HCT116 (cell line): ENCODE measurements at regions not wholly inside any gene's neighbourhood (a gene's known extent, or its start where the extent isn't known, plus 50 kb on each side); places are given as distances from the start of the nearest gene placed in this dataset.

ENCODE experiments used
- ATAC-seq: fragments of 200-7000 bp; cut with Tn5 transposase; 2 replicates; pipeline ENCODE4 v1.9.1; 2020; ENCODE audit warnings: mild to moderate bottlenecking, moderate library complexity
- BruUV-seq: library from RNA; stranded (reverse); fragments of 400-500 nt; replicated peaks from 2 replicates; lab custom pipeline; 2021; lab: Mats Ljungman, UMichigan
- CTCF ChIA-PET: fragments of 300-600 bp; sonication (Branson Sonifier 250); formaldehyde crosslinking; loops from one replicate; lab custom pipeline; 2021; ENCODE audit warnings: antibody characterized with exemption; lab: Charles Lee
- POLR2A ChIA-PET: fragments of 300-600, 350-600 bp; sonication (Branson Sonifier 250); formaldehyde crosslinking; loops from one replicate; lab custom pipeline; 2021; ENCODE audit warnings: antibody characterized with exemption; lab: Charles Lee
- RAD21 ChIA-PET, 2 experiments: fragments of 300-600 bp; sonication (Branson Sonifier 250); formaldehyde crosslinking; loops; one replicate each; lab custom pipeline; 2023; ENCODE audit warnings: low total read pairs in 2 of 2; ENCODE audit not compliant: uncharacterized antibody in 2 of 2, unreplicated experiment in 2 of 2, low non-redundant PET in 1 of 2; lab: Charles Lee
- DNase-seq: peaks from one replicate; pipeline ENCODE4 v3.0.0-alpha.2; 2010; ENCODE audit warnings: low read depth, low spot score
- H2AFZ ChIP-seq: fragments of 200-600 bp; shearing (Covaris generic), sonication (generic); 2 replicates; pipeline ENCODE4 v1.6.1; 2017; ENCODE audit warnings: low read depth, mixed run types, mixed read lengths, antibody characterized with exemption, low read length; ENCODE audit not compliant: poor library complexity, severe bottlenecking
- H3K27ac ChIP-seq: 2 replicates; pipeline ENCODE4 v1.5.1; 2012; ENCODE audit warnings: low read depth, low read length
- H3K27me3 ChIP-seq: fragments of 200-600 bp; sonication (generic); 2 replicates; pipeline ENCODE4 v1.6.1; 2016; ENCODE audit warnings: mixed run types, low read length, mixed read lengths; ENCODE audit not compliant: insufficient read depth
- H3K36me3 ChIP-seq, 2 experiments: fragments of 200-500 bp in 1 of 2; fragments of 200-600 bp in 1 of 2; sonication (Bioruptor generic) in 1 of 2; sonication (generic) in 1 of 2; 2 replicates each; pipeline versions ENCODE4 v1.5.1 to v1.6.1; 2014 to 2016; ENCODE audit warnings: low read length in 2 of 2, inconsistent platforms in 1 of 2, mixed read lengths in 1 of 2, mixed run types in 1 of 2; ENCODE audit not compliant: insufficient read depth in 2 of 2, control insufficient read depth in 1 of 2
- H3K4me1 ChIP-seq, 2 experiments: fragments of 200-600 bp in 1 of 2; sonication (generic) in 1 of 2; 2 replicates each; pipeline versions ENCODE4 v1.5.1 to v1.6.1; 2012 to 2017; ENCODE audit warnings: low read length in 2 of 2, inconsistent platforms in 1 of 2, mild to moderate bottlenecking in 1 of 2, mixed read lengths in 1 of 2, mixed run types in 1 of 2, moderate library complexity in 1 of 2; ENCODE audit not compliant: insufficient read depth in 2 of 2, control insufficient read depth in 1 of 2
- H3K4me2 ChIP-seq: fragments of 200-600 bp; sonication (generic); 2 replicates; pipeline ENCODE4 v1.6.1; 2017; ENCODE audit warnings: mixed run types, low read length, mixed read lengths
- H3K4me3 ChIP-seq, 2 experiments: fragments of 200-600 bp in 1 of 2; sonication (generic) in 1 of 2; replicated peaks in 1 of 2; 2 replicates each; pipeline ENCODE4 v1.5.1; 2011 to 2016; ENCODE audit warnings: low read length in 2 of 2, control low read depth in 1 of 2, low read depth in 1 of 2, mild to moderate bottlenecking in 1 of 2, mixed read lengths in 1 of 2, mixed run types in 1 of 2
- H3K79me2 ChIP-seq: fragments of 200-600 bp; sonication (generic); 2 replicates; pipeline ENCODE4 v1.6.1; 2017; ENCODE audit warnings: mild to moderate bottlenecking, mixed run types, low read length, moderate library complexity, mixed read lengths; ENCODE audit not compliant: insufficient read depth
- H3K9ac ChIP-seq: fragments of 200-600 bp; sonication (generic); 2 replicates; pipeline ENCODE4 v1.6.1; 2016; ENCODE audit warnings: low read length, mixed read lengths
- H3K9me2 ChIP-seq: fragments of 200-600 bp; sonication (generic), shearing (Covaris generic); 2 replicates; pipeline ENCODE4 v1.6.1; 2017; ENCODE audit warnings: mixed run types, mild to moderate bottlenecking, moderate library complexity; ENCODE audit not compliant: insufficient read depth
- H3K9me3 ChIP-seq, 2 experiments: fragments of 200-500 bp in 1 of 2; fragments of 200-600 bp in 1 of 2; sonication (Bioruptor generic) in 1 of 2; sonication (generic) in 1 of 2; 2 replicates each; pipeline ENCODE4 v1.6.1; 2014 to 2017; ENCODE audit warnings: low read length in 2 of 2, mixed read lengths in 2 of 2, inconsistent platforms in 1 of 2, low read depth in 1 of 2, mild to moderate bottlenecking in 1 of 2, mixed run types in 1 of 2, moderate library complexity in 1 of 2; ENCODE audit not compliant: control insufficient read depth in 1 of 2, insufficient read depth in 1 of 2
- H4K20me1 ChIP-seq: fragments of 200-600 bp; sonication (generic), shearing (Covaris generic); 2 replicates; pipeline ENCODE4 v1.6.1; 2017; ENCODE audit warnings: mixed run types, mild to moderate bottlenecking, moderate library complexity; ENCODE audit not compliant: insufficient read depth
- CBX3 ChIP-seq: IDR thresholded peaks from 2 replicates; pipeline ENCODE4 v1.6.1; 2012; ENCODE audit warnings: low read depth
- EGR1 ChIP-seq: IDR thresholded peaks from 2 replicates; pipeline ENCODE4 v1.6.1; 2012; ENCODE audit warnings: low read depth
- ELF1 ChIP-seq: IDR thresholded peaks from 2 replicates; pipeline ENCODE4 v1.6.1; 2012; ENCODE audit warnings: low read depth, borderline replicate concordance
- EZH2phosphoT487 ChIP-seq: fragments of 200-600 bp; IDR thresholded peaks from 2 replicates; pipeline ENCODE4 v1.6.1; 2018; ENCODE audit warnings: antibody characterized with exemption, borderline replicate concordance
- intact Hi-C: fragments of 100-400 bp; cut with micrococcal nuclease; formaldehyde crosslinking; loops from 2 replicates; pipeline ENCODE4 v1.10.0; 2022
- TF ChIP-seq, protein P1 (sequence below): IDR thresholded peaks from 2 replicates; pipeline ENCODE4 v1.6.1; 2012; ENCODE audit warnings: low read depth
- TF ChIP-seq, protein P2 (sequence below): IDR thresholded peaks from 2 replicates; pipeline ENCODE4 v1.6.1; 2011; ENCODE audit warnings: mild to moderate bottlenecking, low read length, moderate library complexity; ENCODE audit not compliant: insufficient replicate concordance; ENCODE audit errors: extremely low read depth

DNA sequence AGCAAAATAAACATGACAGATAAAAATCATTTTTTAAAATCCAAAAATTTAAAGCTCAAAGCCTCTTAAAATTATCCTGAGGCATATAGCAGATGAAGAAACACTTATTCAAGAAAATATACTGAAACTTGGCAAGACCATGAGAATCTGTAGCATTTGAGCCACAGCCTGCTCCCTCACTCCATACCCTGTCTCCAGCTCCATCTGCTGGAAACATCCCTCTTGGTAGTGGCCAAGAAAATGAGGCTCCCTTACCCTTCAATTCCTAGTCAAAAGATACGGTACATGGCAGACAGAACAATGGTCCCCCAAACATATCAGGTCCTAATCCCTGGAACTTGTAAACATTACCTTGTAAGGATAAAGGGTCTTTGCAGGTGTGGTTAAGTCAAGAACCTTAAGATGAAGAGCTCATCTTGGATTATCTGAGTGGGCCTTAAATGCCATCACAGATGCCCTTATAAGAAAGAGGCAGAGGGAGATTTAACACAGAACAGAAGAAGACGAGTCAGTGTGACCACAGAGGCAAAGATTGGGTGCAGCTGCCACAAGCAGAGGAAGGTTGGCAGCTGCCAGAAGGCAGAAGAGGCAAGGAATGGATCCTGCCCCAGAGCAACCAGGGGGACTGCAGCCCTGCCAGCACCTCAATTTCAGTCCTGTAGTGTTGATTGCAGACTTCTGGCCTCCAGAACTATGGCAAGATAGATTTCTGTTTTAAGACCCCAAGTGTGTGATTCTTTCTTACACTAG is 149.4 kb downstream of the ZNF248 start:
- Histone ChIP-seq H3K9me2 (no peaks in the 10 kb centered on the region), H3K79me2 (no peaks in the 10 kb centered on the region), H3K36me3 (no peaks in the 10 kb centered on the region), H4K20me1 (no peaks in the 10 kb centered on the region), H3K9ac (no peak overlapping the region), H3K4me2 (no peak overlapping the region), H3K27me3 (no peaks in the 10 kb centered on the region), H3K27ac (no peak overlapping the region), H3K9me3 (no peaks in the 10 kb centered on the region), H3K4me1 (no peaks in the 10 kb centered on the region), H3K4me3 (no peak overlapping the region), H2AFZ (no peak overlapping the region)
- TF ChIP-seq, protein P1, sequence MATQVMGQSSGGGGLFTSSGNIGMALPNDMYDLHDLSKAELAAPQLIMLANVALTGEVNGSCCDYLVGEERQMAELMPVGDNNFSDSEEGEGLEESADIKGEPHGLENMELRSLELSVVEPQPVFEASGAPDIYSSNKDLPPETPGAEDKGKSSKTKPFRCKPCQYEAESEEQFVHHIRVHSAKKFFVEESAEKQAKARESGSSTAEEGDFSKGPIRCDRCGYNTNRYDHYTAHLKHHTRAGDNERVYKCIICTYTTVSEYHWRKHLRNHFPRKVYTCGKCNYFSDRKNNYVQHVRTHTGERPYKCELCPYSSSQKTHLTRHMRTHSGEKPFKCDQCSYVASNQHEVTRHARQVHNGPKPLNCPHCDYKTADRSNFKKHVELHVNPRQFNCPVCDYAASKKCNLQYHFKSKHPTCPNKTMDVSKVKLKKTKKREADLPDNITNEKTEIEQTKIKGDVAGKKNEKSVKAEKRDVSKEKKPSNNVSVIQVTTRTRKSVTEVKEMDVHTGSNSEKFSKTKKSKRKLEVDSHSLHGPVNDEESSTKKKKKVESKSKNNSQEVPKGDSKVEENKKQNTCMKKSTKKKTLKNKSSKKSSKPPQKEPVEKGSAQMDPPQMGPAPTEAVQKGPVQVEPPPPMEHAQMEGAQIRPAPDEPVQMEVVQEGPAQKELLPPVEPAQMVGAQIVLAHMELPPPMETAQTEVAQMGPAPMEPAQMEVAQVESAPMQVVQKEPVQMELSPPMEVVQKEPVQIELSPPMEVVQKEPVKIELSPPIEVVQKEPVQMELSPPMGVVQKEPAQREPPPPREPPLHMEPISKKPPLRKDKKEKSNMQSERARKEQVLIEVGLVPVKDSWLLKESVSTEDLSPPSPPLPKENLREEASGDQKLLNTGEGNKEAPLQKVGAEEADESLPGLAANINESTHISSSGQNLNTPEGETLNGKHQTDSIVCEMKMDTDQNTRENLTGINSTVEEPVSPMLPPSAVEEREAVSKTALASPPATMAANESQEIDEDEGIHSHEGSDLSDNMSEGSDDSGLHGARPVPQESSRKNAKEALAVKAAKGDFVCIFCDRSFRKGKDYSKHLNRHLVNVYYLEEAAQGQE: no peak
- TF ChIP-seq ELF1 (no peak), CBX3 (no peak), EGR1 (no peak), EZH2phosphoT487 (no peak)
- TF ChIP-seq, protein P2, sequence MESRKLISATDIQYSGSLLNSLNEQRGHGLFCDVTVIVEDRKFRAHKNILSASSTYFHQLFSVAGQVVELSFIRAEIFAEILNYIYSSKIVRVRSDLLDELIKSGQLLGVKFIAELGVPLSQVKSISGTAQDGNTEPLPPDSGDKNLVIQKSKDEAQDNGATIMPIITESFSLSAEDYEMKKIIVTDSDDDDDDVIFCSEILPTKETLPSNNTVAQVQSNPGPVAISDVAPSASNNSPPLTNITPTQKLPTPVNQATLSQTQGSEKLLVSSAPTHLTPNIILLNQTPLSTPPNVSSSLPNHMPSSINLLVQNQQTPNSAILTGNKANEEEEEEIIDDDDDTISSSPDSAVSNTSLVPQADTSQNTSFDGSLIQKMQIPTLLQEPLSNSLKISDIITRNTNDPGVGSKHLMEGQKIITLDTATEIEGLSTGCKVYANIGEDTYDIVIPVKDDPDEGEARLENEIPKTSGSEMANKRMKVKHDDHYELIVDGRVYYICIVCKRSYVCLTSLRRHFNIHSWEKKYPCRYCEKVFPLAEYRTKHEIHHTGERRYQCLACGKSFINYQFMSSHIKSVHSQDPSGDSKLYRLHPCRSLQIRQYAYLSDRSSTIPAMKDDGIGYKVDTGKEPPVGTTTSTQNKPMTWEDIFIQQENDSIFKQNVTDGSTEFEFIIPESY: no peak
- intact Hi-C loops: no loop called here
- BruUV-seq: no TSS peak
- RAD21 ChIA-PET: no interaction called here
- POLR2A ChIA-PET: no interaction called here
- CTCF ChIA-PET: no interaction called here
- ATAC-seq: no peak
- DNase-seq: no peak
